LNCAP (cell line): ENCODE measurements at regions not wholly inside any gene's neighbourhood (a gene's known extent, or its start where the extent isn't known, plus 50 kb on each side); places are given as distances from the start of the nearest gene placed in this dataset.

ENCODE experiments used
- CTCF ChIP-seq: fragments of 450-650 bp; IDR thresholded peaks from 2 replicates; pipeline ENCODE4 v1.5.1; 2017; ENCODE audit warnings: mild to moderate bottlenecking

- no peak for TF ChIP-seq CTCF
These were observed 63.4 kb upstream of the PELI1 start for GRCh38 chr2:64207573-64207972.

- no peak for TF ChIP-seq CTCF
These were observed 66.6 kb upstream of the PELI1 start for GRCh38 chr2:64210816-64211215.

- TF ChIP-seq CTCF = no peak
These were observed 67.2 kb upstream of the PELI1 start for GRCh38 chr2:64211276-64211921.

GRCh38 chr2:64212346-64212745 is 68.1 kb upstream of the PELI1 start:
- TF ChIP-seq CTCF = no peak

GRCh38 chr2:64212801-64213321 is 68.6 kb upstream of the PELI1 start:
- no peak for TF ChIP-seq CTCF

- TF ChIP-seq CTCF = no peak
These were observed 69.5 kb upstream of the PELI1 start for GRCh38 chr2:64213532-64214275.

GRCh38 chr2:64214281-64215115 is 70.3 kb upstream of the PELI1 start:
- TF ChIP-seq CTCF = no peak
